ENCODE measurements at regions not wholly inside any gene's neighbourhood (a gene's known extent, or its start where the extent isn't known, plus 50 kb on each side); places are given as distances from the start of the nearest gene placed in this dataset.
A peak's percentile ranks its signal among the peaks of the same experiment; 100 is the strongest.
"Not testable (repeated sequence)": the region's sequence is repeated elsewhere in the genome, so short reads cannot be mapped to it uniquely, and the experiment has no call there.

DNA sequence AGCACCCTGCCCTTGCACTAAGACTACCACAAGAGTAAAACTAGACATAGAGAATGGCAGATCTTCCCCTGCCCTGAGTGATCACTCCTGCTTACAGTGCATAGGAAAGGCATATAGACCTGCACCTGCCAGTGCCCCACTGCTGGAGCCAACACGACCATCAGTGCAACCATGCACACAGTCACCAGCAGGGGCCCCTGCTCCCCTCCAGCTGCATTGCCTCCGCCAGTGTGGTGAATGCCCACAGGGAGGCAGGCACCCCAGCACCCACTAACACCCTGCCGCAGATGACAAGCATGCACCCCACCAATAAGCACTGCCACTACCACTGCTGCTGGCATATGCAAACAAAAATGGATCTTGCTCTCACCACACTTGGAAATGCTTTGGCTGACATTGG, 478.8 kb downstream of the ADCYAP1 start:
- DNase-seq, result no peak
- H3K27ac ChIP-seq, result no peak overlapping the region
- no peaks in the 10 kb centered on the region for H3K27me3 ChIP-seq (ENCODE audit: insufficient read depth, low read depth, severe bottlenecking)
- TF ChIP-seq, protein P1, sequence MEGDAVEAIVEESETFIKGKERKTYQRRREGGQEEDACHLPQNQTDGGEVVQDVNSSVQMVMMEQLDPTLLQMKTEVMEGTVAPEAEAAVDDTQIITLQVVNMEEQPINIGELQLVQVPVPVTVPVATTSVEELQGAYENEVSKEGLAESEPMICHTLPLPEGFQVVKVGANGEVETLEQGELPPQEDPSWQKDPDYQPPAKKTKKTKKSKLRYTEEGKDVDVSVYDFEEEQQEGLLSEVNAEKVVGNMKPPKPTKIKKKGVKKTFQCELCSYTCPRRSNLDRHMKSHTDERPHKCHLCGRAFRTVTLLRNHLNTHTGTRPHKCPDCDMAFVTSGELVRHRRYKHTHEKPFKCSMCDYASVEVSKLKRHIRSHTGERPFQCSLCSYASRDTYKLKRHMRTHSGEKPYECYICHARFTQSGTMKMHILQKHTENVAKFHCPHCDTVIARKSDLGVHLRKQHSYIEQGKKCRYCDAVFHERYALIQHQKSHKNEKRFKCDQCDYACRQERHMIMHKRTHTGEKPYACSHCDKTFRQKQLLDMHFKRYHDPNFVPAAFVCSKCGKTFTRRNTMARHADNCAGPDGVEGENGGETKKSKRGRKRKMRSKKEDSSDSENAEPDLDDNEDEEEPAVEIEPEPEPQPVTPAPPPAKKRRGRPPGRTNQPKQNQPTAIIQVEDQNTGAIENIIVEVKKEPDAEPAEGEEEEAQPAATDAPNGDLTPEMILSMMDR (IDR thresholded peaks at IDR 0.05; ENCODE audit: low read depth, low read length), result 0 out of 2 replicates have a peak, but pooled peaks have one; percentile 22
- H3K36me3 ChIP-seq, result no peaks in the 10 kb centered on the region
- no peak overlapping the region for H3K4me3 ChIP-seq (ENCODE audit: low read depth, low read length)
- no peaks in the 10 kb centered on the region for H3K9me3 ChIP-seq (ENCODE audit: severe bottlenecking)

DNA sequence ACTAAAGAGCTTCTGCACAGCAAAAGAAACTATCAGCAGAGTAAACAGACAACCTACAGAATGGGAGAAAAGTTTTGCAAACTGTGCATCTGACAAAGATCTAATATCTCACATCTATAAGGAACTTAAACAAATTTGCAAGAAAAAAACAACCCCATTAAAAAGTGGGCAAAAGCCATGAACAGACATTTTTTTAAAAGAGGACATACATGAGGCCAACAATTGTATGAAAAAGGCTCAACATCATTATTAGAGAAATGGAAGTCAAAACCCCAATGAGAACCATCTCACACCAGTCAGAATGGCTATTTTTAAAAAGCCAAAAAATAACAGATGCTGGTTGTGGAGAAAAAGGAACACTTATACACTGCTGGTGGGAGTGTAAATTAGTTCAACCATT, 483.8 kb downstream of the ADCYAP1 start:
- H3K27me3 ChIP-seq (ENCODE audit: insufficient read depth, low read depth, severe bottlenecking); H3K36me3 ChIP-seq; H3K4me3 ChIP-seq (ENCODE audit: low read depth, low read length); H3K9me3 ChIP-seq (ENCODE audit: severe bottlenecking); H3K27ac ChIP-seq; DNase-seq: not testable (repeated sequence)

DNA sequence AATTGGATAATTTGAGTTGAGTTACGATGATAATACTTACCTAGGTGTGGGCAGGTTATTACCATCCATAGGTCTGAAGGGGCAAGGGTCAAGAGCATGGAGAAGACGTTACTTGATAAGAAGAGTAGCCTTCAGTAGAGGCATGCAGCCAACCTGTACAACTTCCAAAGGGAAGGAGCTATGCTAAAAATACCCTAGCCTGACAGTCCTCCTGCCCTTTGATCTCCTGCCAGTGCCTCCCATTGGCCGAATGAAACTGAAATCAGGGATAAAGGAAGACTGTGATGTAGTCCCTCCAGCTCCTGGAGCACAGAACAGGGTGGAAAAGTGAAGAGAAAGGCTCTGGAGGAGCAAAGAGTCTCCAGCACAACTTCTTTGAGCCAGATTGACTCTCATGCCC, 487.4 kb downstream of the ADCYAP1 start:
- Histone ChIP-seq H3K36me3 (no peaks in the 10 kb centered on the region), H3K27ac (no peak overlapping the region), H3K9me3 (ENCODE audit: severe bottlenecking) (no peaks in the 10 kb centered on the region), H3K27me3 (ENCODE audit: insufficient read depth, low read depth, severe bottlenecking) (no peaks in the 10 kb centered on the region), H3K4me3 (ENCODE audit: low read depth, low read length) (no peak overlapping the region)
- TF ChIP-seq, protein P1 (IDR thresholded peaks at IDR 0.05; ENCODE audit: low read depth, low read length), result no peak
- no peak for DNase-seq

DNA sequence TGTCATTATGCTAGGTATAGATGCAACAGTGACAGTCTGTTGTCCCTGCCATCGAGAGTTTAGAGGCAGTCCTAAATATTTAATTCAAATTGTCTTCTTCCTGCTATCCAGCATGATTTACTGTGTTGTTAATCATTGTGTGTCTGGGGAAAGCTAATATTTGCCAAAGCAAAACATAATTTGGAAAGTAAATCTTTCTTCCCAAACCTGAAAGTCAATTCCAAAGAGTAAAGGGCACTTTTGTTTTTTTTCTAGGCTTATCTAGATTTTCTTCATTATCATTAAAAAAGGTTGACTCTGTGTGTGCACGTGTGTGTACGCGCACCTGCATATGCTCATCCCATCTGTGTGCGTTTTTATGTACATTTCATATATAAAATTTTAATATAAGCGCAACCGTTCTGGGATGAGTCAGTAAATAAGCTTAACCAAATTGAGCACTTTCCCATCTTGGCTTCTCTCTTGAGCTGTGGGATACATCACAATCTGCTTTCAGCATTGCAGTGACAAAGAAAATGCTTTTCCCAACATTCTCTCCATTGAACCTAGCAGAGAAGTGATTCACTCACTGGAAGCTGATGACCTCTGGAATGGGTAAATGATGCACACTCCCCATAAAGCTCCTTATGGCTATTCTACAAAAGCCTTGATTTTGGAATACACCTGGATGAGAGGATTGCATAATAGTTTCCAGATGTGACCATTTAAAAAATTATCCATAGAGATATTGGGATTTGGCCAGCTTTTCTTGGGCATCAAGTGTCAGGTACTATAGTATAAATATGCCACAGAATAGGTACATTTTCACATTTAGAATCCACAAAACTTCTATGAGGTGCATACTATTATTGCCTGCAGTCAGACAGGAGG, 488.4 kb downstream of the ADCYAP1 start:
- Histone ChIP-seq H3K27ac (no peak overlapping the region), H3K9me3 (ENCODE audit: severe bottlenecking) (no peaks in the 10 kb centered on the region), H3K36me3 (no peaks in the 10 kb centered on the region), H3K4me3 (ENCODE audit: low read depth, low read length) (no peak overlapping the region), H3K27me3 (ENCODE audit: insufficient read depth, low read depth, severe bottlenecking) (no peaks in the 10 kb centered on the region)
- TF ChIP-seq, protein P1 (IDR thresholded peaks at IDR 0.05; ENCODE audit: low read depth, low read length), result no peak
- DNase-seq, result no peak

DNA sequence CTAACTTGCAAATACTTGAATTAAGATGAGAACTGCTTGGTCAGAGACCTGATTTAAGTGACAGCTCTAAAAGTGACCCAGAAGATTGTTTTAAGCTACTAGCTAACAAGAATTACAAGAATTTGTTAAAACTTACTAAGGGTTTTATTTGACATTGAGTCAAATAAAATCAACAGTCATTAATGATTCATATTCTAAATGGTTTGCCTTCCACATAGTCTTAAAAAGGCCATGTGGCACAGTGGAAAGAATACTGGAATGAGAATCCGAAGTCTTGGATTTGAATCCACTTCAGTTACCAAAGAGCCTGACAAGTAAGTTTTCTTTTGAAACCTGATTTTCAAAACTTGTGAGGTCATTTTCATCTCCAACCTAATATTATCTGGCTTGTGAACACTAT, 489.3 kb downstream of the ADCYAP1 start:
- no peak for DNase-seq
- no peaks in the 10 kb centered on the region for H3K27me3 ChIP-seq (ENCODE audit: insufficient read depth, low read depth, severe bottlenecking)

DNA sequence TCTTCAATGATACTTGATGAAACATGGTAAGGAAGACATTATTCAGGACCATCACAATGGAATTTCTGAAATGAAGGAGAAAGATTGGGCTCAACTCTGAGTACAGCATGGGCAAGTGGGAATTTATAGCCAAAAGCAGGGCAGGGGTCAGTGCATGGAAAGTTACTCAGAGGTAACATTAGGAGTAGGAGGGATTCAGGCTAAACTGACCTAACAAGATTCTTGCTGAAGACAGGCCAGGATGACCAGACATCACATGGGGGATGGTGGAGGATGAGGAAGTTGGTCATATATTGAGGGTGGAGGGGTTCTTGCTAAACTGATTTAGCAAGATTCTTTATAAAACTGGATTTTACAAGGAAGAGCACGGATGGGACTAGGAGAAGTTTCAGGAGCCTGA, 489.8 kb downstream of the ADCYAP1 start:
- no peak overlapping the region for H3K27ac ChIP-seq
- DNase-seq, result no peak
- no peaks in the 10 kb centered on the region for H3K27me3 ChIP-seq (ENCODE audit: insufficient read depth, low read depth, severe bottlenecking)
- no peaks in the 10 kb centered on the region for H3K9me3 ChIP-seq (ENCODE audit: severe bottlenecking)
- TF ChIP-seq, protein P1 (IDR thresholded peaks at IDR 0.05; ENCODE audit: low read depth, low read length), result no peak
- no peak overlapping the region for H3K4me3 ChIP-seq (ENCODE audit: low read depth, low read length)
- H3K36me3 ChIP-seq, result no peaks in the 10 kb centered on the region

More for the DNA sequence above, 489.3 kb downstream of the ADCYAP1 start:
- H3K9me3 ChIP-seq (ENCODE audit: severe bottlenecking), result no peaks in the 10 kb centered on the region
- H3K4me3 ChIP-seq (ENCODE audit: low read depth, low read length), result no peak overlapping the region
- no peaks in the 10 kb centered on the region for H3K36me3 ChIP-seq
- H3K27ac ChIP-seq, result no peak overlapping the region
- TF ChIP-seq, protein P1 (IDR thresholded peaks at IDR 0.05; ENCODE audit: low read depth, low read length), result no peak
